ENCODE measurements at regions not wholly inside any gene's neighbourhood (a gene's known extent, or its start where the extent isn't known, plus 50 kb on each side); places are given as distances from the start of the nearest gene placed in this dataset.

- TF ChIP-seq CTCF (IDR thresholded peaks at IDR 0.05), result no peak
- no peak for TF ChIP-seq EZH2 (IDR thresholded peaks at IDR 0.05; ENCODE audit: borderline replicate concordance, insufficient read depth, low read depth, low read length, poor library complexity, severe bottlenecking)
Observed at GRCh38 chr16:35194681-35195080, 1735.3 kb downstream of the TP53TG3F start.

Data from B cell (primary cell).